COLO668 (cell line): ENCODE measurements at regions not wholly inside any gene's neighbourhood (a gene's known extent, or its start where the extent isn't known, plus 50 kb on each side); places are given as distances from the start of the nearest gene placed in this dataset.

Source experiments
- DNase-seq: peaks from one replicate; lab custom pipeline; 2025; ENCODE audit not compliant: unreplicated experiment; lab: John Stamatoyannopoulos, UW

DNA sequence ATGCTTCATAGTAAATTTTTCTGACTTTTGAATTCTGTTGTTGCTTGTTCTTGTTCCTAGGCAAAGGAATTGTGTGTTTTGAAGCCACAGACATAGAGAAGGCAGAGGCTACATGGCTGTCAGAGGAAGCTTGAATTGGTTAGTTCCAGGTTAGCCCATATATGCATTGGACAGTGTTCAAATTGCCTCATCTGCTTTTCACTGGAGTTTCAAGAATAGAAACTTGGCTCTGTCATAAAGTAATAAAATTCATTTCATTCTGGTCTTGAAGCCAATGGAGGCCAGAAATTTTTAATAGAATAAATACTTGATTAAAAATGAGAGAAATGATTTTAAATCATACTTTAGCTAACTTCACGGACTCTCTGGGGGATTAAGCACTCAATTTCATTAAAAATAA, 178.0 kb downstream of the YIPF5 start:
- DNase-seq, result no peak

- DNase-seq, result no peak
Observed at GRCh38 chr5:144002876-144003275, 167.6 kb downstream of the YIPF5 start.

- no peak for DNase-seq
Observed at GRCh38 chr5:144003636-144004035, 166.8 kb downstream of the YIPF5 start.

GRCh38 chr5:144004146-144004545, 166.3 kb downstream of the YIPF5 start:
- DNase-seq, result no peak

DNA sequence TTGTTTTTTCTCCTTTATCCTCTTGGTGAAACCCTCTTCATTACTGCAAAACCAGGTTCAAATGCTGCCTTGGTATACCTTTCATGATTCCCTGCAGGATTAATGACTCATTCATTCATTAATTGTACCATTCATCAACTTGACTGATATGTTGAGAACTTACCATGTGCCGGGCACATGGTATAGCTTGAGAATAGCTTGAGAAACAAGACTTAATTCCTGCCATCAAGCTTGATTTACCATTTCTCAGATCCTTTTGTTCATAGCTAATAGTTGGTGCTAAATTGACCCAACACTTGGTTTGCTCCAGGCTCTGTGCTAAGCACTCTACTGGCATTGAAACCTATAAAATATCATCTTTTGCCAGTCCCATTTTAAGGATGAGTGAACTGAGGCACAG, 165.7 kb downstream of the YIPF5 start:
- no peak for DNase-seq

DNA sequence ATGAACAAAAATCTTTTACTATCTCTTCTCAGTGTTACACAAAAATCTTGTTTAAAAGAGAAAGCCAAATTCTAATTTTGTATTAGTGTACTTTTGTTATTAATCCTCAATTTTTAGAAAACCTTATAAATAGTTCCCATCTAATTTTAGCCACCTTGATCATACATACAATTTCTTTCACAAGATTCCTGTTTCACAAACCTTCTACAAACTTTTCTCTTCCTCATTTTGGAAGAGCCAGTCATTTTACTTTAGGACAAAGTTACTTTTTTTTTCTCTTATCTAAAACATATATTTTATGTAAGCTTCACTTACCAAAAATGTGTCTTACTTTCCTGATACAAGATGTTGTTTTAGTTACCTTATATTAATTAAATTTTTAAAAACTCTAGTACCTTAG, 161.3 kb downstream of the YIPF5 start:
- DNase-seq, result no peak

GRCh38 chr5:144011388-144011787, 159.1 kb downstream of the YIPF5 start:
- no peak for DNase-seq

DNA sequence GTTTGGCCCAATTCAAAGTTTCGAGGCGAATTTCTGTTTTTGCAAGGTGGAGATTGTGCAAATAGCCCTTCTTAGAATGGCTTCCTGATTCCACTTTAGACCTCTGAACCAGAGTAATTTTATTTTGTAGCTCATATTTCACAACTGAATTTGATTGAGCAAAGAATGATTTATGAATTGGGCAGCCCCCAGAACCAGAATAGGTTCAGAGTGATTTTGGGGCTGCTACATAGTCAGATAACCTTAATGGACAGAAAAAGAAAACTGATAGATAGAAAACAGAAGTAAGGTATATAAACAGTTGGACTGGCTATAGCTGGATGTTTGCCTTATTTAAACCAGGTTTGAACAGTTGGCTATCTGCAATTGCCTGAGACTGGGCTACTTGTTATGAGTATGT, 156.6 kb downstream of the YIPF5 start:
- no peak for DNase-seq

GRCh38 chr5:144015961-144016360, 154.5 kb downstream of the YIPF5 start:
- no peak for DNase-seq

- DNase-seq, result no peak
Observed at GRCh38 chr5:144017119-144017518, 153.3 kb downstream of the YIPF5 start.

DNA sequence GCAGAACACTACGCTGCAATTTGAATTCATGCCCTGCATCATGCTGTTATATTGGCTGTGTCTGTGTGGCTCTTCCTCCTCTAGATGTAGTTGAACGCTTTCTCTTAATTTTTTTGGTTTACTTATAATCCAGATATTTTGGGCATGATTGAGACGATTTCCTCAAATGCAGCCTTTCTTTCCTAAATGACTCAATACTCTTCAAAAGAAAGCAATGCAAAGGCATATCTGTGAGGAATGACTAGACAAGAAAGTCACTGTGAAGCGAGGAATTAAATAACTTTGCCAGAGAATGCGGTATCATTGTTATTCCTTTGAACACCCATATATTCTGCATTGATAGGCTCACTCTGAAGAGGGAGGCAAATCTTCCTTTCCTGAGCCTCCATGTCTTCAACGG, 152.8 kb downstream of the YIPF5 start:
- DNase-seq, result no peak

- no peak for DNase-seq
Observed at GRCh38 chr5:144024090-144024489, 146.4 kb downstream of the YIPF5 start.

GRCh38 chr5:144024545-144024944, 145.9 kb downstream of the YIPF5 start:
- no peak for DNase-seq

GRCh38 chr5:144026286-144026685, 144.2 kb downstream of the YIPF5 start:
- DNase-seq, result no peak

GRCh38 chr5:144028058-144028457, 142.4 kb downstream of the YIPF5 start:
- DNase-seq, result no peak

GRCh38 chr5:144028636-144029035, 141.8 kb downstream of the YIPF5 start:
- DNase-seq, result no peak

DNA sequence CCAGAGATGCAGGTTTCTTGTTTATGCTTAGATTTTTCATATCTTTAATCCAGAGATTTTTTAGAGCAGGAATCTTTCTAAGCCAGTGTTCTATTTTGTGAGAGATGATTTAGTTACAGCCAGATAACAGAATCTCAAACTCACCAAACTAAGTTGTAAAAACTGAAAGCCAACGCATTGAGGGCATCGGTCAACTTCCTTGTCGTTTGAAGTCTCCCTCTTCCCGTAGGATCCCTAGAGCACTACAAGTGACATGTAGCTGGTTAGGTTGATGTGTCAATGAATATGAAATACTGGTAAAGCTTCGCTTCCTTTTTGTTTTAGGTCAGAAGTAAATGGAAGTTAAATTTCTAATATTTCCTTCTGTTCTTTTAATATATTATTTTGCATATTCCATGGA, 139.6 kb downstream of the YIPF5 start:
- DNase-seq, result no peak

- no peak for DNase-seq
Observed at GRCh38 chr5:144032375-144032774, 138.1 kb downstream of the YIPF5 start.

DNA sequence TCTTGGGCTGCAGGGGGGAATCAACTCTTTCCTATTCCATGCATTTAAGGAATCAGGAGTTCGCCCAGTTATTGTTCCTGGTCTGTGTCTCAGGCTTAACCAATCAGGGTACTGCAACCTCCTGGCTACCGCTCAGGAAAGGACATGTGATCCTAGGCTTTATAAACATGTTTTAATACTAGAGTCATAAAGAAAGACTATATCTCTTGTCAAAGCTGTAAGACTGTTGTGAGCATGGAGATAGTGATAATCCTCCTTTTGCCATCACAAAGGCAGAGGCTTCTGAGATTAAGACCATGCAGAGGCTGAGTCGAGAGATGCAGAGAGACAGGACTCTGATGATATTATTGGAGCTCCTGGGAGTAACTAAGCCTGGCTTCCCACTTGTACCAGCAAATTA, 137.0 kb downstream of the YIPF5 start:
- DNase-seq, result no peak

- DNase-seq, result no peak
Observed at GRCh38 chr5:144035046-144035740, 135.3 kb downstream of the YIPF5 start.

DNA sequence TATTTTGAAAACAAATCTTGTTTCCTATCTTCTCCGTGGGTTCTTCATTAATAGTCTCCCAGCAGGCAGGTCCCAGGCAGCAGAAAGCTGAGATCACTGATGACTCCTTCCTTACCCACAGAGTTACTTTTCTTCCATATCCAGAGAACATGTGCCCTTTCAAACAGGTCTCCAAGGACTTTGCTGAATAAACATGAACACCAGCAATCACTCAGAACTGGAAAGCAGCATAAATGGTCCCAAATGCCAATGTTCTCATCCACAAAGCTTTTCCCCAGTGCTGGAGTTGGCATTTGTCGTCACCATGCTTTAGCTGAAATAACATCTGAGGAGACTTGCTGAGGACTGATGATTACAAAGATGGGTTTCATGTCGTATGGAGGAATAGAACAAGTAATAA, 134.0 kb downstream of the YIPF5 start:
- DNase-seq, result no peak

DNA sequence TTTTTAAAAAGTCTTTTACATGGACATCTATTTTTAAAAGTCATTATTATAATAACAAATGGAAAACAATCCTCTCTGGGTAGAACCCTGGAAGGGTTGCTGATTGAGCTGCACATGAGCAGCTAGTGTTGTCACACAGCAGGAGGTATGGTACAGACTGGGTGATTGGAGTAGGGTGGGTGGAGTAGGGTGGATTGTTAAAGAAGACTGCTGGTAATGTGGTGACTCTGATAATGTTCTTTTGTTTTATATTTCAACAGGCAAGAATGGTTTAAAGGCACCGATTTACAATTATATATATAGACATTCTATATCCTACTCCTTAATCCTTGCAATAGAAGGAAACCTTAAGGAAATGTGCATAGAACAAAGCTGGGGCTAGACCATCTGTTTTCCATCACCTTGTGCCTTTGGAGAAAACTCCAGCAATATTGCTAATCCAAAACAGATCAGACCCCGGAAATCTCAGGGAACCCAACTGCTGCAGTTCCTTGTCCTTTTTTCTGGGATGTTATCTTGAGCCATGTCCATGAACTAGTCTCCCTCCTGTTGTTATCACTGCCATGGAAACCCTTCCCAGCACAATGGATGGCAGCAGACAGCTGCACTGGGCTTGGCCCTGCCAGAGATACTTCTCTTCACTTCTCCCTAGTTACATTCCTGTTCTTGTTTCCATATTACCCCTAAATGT, 129.7 kb downstream of the YIPF5 start:
- DNase-seq, result no peak

- no peak for DNase-seq
Observed at GRCh38 chr5:144042156-144042555, 128.3 kb downstream of the YIPF5 start.
